ENCODE measurements at regions not wholly inside any gene's neighbourhood (a gene's known extent, or its start where the extent isn't known, plus 50 kb on each side); places are given as distances from the start of the nearest gene placed in this dataset.

DNA sequence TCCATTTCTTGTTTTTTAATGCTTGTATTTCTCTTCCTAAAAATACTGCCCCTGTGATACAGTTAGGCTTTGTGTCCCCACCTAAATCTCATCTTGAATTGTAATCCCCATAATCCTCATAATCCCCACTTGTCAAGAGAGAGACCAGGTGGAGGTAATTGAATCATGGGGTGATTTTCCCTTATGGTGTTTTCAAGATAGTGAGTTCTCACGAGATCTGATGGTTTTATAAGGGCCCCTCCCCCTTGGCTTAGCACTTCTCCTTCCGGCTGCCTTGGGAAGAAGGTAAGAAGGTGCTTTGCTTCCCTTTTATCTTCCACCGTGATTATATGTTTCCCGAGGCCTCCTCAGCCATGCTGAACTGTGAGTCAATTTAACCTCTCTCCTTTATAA is 227.4 kb downstream of the MAN2A1 start:
- no peak for DNase-seq

DNA sequence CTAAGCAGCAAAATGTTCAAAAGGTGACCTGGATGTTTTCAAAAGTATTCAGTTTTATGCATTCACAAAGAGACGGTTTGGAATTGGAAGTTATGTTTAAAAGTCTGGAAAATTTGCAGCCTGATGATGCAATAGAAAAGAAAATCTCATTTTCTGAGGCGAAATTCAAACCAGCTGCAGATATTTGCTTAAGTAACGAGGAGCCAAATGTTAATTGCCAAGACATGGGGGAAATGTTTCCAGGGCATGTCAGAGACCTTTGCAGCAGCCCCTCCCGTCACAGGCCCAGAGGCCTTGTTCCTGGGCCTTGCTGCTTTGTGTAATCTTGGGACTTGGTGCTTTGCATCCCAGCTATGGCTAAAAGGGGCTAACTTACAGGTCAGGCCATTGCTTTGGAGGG is 228.2 kb downstream of the MAN2A1 start:
- DNase-seq = no peak

DNA sequence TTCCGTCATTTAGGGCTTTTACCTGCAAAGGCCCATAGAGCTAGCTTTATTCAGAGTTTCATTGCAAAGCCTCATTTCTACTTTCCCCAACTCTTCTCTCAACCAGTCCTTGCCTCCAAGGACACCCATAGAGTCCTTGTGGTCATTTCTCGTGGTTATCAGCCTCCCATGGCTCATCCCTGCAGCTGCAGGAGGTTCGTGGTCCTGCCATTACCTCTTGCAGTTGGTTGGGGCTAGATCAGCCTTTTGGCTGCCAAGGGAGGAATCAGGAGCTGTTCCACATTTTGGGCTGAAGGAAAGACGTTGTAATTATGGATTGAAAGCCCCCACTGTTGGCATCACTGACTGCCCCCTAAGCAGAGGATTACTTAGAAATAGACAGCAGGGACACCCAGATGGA is 231.0 kb downstream of the MAN2A1 start:
- no peak for DNase-seq

DNA sequence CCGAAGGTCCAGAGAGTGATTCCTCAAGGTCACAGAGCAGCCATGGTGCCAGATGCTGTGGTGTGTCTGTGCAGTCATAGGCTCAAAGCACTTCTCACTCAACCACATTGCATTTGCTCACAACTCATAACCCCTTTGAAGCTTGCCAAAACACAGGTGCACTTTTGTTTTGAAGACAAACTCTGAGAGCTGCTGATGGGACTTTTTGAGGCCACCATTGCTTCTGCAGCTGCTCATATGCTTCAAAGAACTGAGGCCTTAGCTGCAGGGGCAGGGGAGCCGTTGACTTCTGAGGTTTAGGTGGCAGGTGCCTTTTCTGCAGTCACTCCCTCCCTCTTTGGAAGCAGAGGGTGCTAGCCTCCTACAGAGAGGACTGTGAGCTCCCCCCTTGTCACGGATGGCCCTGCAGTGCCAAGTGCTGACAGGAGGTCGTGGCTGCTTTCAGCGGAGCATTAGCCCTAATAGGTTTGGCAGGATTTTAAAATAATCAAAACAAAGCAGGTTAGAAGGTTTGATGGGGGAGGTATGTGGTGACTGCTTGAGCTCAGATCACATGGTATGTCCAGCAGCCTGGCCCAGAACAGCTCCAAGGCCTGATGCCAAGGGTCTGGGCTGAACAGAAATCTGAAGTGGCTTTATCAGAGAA is 232.1 kb downstream of the MAN2A1 start:
- DNase-seq = peak; percentile 26

DNA sequence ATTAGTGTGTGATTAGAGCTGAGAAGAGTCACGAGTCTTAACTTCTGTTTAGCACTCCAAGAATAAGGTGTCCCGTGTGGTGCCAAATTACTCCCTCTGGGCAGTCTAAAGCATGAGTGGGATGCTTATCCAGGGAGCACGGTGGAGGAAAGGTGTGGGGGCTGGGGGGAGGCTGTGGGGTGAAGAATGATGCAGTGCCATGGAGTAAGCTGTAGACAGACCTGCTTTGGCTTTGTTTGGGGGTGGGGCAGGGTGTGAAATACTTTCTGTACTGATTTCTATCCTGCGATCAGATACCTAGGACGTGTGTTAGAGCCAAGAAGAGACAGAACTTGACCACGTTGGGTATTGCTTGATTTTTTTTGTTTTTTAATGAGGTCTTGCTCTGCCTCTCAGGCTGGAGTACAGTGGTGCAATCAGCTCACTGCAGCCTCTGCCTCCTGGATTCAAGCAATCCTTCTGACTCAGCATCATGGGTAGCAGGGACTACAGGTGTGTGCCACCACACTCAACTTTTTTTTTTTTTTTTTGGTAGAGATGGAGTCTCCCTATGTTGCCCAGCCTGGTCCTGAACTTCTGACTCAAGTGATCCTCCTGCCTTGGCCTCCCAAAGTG is 232.8 kb downstream of the MAN2A1 start:
- no peak for DNase-seq

DNA sequence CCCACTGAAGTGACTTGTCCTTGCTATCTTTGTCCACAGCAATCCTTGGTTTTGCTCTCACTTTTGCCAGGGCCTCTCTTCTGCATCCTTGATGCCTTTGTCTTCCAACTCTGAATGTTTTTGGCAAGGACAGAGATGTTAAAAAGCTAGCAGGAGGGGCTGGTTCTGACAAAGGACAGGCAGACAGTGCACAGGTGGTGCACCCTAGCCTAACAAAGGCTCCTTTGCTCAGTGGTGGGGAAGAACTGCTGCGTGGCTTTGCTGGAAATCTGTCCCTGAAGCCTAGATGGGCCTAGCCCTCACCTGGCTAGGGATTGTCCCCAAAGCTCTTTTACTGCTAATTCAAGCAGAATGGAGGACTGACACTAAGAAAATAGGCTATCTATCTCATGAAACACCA is 233.5 kb downstream of the MAN2A1 start:
- DNase-seq = no peak

DNA sequence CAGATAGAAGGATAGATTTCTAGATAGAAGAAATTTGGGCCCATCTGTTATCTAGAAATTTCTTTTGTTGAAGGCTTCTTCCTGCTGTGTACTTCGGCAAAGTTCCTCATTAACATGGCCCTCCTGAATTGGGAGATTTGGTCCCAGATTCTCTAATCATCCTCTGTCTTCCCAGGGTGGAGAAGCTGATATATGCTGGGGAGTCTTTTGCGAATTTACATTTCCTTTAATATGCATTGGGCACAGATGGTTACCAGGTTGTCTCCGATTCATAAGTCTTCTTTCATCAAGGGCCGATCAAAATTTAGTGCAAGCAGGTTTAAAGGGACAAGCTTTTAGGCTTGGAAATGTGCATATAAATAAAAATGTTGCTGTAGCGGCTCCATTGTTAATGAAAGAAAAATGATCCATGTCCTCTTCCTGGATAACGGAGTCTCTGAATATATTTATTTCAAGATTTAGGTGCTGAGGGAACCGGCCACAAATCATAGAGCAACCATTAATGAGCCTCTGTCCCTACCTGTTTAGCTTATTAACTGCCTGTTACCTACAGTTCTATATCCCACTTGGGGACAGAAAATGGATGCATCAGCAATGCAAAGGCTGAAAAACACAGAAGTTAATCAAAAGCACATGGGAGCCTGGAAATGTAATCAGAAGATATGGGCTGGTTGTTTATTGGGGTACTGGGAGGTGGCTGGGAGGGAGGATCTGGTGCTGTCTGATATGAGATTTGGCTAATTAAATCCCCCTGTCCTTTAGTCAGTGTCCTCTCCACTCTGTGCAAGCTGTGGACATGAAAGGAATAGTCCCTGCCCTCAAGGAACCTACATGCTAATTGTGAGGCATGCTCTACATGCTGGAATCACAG is 234.7 kb downstream of the MAN2A1 start:
- no peak for DNase-seq

DNA sequence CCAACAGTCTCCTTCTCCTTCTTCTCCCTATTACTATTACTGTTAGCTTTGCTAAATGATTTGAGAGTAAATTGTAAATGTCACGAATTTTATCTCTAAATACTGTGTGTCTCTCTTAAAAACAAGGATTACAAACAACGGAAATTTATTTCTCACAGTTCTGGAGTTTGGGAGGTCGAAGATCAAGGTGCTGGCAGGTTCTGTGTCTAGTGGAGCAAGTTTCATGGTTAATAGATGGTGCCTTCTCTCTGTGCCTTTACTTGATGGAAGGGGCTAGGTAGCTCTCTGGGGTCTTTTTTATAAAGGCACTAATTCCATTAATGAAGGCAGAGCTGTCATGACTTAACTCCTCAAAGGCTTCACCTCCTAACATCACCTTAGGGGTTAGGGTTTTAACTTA is 237.9 kb downstream of the MAN2A1 start:
- DNase-seq = no peak

DNA sequence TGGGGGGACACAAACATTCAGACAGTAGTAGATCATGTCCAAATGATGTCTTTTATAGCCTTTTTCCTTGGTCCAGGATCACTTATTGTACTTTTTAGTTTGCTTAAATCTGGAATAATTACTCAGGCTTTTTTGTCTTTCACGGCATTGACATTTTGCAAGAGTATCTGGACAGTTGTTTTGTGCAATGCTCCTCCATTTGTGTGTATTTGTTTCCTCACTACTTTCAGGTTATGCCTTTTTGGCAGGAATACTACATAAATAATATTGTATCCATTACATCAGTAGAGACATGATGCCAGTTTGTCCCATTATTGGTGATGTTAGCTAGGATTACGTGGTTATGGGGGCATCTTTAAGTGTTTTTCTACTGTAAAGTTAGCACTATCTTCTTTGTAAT is 238.3 kb downstream of the MAN2A1 start:
- no peak for DNase-seq

DNA sequence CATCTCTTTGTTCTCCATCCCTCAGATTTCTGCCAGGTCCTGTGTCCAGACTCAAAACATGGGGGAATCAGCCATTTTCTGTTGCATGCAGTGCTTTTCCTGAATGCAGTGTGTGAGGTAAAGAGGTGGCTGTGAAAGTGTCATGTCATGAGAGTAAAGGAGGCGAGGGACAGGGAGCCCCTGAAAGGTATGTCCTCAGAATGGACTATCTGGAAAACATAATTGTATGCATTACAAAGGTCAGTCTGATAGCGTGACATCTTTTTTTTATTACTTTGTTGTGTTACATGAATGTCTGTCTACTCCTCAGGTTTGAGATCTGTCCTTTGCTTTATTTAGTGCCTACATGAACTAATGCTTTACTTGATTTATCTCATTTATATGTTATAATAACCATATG is 239.1 kb downstream of the MAN2A1 start:
- no peak for DNase-seq

DNA sequence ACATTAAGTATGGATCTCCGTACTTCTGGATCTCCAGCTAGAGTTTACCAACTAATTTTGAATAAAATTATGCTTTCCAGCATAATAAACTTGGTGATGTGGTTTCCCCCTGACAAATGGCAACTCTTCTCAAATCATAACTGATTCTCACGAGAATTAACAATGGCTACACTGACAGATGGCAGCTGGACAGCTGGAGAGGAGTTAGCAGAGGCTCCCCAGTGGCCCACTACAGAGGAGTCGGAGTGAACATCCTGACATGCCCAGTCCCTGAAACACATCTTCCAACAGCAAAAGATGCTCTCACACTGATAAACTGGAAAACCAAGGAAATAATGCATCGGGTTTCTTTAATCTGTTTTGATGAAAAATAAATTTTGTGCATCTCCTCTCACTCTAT is 239.6 kb downstream of the MAN2A1 start:
- DNase-seq = no peak

DNA sequence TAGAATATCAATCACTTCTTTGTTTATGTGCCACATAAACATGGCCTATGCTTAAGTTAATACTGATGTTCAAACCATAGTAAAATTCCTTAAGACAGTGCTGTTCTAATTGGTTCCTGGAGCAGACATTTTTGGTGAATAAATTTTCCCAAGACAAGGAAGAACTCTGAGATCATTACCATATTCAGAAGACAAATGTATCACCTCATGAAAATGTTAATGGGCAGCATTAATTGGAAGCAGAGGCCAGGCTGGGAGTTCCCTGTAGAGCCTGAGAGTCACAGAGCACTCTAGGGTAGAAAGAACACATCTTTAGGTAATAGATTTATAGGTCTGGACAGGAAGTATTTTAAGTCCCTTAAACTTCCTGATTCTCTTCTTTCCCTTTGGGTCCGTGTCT is 240.2 kb downstream of the MAN2A1 start:
- no peak for DNase-seq

DNA sequence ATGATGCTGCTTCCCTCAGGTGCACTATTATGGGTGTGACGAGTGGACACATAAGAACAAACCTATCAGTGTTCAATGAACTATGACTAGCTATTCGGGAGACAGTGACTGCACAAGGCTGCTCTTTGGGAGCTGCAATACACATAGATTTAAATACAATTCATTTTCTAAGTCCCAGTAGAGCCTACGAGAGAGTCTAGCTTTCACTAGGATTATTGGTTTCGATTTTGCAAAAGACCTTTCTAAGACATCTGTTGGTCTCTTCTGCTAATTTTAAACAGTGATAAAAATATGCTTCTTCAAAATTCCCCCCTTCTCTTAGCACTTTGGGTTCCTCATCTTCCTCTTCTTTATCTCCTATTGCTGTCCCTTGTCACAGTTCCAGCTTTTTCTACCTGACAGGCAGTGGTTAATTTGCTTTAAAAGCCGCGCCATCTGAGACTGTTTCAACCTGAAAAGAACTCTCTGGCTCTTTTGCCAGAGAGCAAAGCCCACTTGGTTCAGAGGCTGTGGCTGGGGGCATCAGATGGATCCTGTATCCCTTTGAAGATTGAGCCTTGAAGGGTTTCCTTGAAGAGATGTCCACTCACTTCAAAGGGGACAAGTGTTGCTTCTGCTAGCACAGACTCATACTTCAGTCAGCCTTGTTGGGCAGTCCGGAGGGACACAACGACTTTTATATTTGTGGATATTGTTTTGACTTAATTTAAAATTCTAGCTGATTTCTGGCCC is 241.5 kb downstream of the MAN2A1 start:
- no peak for DNase-seq

DNA sequence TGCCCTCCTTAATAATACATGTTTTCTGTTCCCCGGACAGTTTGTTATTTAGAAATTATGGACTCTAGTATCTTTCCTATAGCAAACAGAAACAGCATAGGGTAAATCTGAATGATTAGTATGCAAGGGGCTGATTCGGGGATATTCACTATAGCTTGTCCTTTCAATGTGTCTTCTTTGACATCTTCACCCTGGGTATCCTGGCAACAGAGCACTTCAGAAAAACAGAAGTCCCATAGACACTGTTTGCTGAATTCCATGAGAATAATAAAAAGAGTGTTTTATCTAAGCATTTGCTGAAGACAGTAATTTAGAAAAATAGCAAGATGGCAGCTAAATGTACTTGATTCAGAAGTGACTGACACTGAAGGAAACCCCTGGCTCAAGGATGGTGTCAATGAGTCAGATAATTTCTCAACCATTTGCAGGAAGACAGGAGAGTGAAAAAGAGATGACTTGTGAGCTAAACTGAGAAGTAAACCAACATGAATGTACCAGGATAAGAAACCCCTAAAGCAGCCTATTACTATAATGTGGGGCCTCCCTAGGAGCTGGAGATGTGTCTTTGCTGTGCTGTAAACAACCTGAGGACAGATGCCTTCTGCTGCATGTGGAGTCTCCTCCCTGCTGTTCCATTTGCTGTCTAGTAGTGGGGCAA is 246.2 kb downstream of the MAN2A1 start:
- DNase-seq = no peak

DNA sequence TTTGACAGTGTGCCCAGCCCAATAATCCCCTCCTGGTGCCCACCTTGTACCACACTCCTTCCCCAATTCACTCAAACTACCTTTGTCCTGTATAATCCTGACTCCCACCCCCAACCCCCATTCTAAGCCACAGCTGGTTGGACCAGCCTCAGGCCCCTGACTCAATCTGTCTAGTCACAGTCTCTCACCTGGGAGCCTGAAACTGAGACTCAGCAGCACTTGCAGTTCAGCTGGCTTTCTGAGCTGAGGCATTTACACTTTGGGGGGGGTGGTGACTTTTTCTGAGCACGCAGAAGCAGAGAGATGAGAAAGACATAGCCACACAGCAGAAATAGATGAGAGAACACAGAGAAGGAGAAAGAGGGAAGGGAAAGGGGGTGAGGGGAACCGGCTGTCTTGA is 247.3 kb downstream of the MAN2A1 start:
- DNase-seq = no peak

DNA sequence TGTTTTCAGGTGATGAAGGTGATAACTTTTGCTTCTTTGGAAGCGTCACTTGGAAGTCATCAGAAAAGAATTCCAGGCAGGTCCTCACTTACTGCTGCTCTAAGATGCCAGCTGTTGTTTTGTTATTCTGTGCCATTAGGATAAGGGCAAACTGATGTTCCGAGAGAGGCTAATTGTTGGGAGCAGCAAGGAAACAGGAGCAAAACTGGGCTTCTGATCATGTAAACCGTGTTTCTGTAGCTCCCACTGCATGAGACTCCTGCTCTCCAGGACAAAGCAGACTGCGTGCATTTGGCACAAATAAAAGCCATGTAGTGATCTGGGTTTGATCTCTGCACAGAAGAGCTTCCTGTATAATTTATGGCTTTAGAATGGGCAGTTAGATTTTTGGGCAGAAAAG is 248.2 kb downstream of the MAN2A1 start:
- DNase-seq = no peak

DNA sequence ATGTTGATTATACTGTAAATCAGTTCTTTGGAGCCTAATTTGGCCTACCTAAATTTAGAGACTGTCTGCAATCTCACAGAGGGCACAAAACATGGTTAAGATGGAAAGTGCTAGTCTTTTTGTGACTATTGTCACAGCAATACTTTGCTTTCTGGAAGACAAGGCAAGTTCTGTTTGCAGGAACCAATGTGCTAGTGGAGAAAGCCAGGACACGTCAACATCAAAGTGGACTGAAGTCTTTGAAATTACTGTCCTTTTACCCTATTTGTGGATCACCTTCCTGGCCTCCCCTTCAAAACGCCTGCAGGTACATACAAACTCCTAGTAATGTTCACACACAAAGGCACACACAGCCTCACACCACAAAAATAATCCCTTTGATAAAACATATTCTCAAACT is 248.7 kb downstream of the MAN2A1 start:
- no peak for DNase-seq

DNA sequence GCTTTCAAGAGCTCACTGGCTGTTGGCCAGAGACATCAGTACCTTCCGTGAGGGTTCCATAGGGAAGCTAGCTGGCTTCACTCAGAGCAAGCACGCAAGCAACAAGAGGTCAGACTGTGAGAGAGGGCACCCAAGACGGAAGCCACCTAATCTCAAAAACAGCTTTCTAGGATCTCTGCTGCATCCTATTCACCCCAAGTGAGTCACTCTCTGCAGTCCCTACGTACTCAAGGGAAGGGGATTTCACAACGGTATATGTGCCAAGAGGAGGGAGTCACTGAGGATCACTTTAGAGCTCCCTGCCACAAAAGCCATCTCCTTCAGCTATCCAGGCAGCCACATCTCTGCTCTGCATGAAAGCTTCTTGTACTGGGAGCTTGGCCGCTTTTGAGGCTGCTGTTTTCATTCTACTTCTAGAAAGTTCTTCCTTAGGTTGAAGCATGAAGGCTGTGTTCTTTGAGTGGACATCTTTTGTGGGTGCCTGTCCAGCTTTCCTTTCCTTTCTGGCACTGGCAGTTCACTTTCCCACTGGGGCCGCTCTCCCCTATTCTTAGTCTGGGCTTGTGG is 249.5 kb downstream of the MAN2A1 start:
- DNase-seq = no peak

DNA sequence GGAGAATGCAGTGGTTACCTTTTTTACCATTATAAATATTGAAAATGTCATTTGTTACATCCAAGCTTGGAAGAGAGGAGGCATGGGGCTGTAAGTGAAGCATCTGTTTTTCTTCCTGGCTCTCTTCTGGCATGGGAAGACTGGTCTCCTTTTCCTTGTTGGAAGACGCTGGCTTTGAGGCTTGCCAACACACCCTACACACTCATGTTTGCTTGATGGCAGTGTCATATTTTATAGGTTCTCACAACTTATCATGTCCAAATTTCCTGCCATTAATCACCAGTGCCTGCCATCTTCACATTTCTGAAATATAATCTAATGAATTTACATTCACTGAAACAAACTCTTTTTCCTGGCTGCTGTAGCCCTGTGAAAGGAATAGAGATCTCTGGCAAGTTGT is 252.9 kb downstream of the MAN2A1 start:
- no peak for DNase-seq

DNA sequence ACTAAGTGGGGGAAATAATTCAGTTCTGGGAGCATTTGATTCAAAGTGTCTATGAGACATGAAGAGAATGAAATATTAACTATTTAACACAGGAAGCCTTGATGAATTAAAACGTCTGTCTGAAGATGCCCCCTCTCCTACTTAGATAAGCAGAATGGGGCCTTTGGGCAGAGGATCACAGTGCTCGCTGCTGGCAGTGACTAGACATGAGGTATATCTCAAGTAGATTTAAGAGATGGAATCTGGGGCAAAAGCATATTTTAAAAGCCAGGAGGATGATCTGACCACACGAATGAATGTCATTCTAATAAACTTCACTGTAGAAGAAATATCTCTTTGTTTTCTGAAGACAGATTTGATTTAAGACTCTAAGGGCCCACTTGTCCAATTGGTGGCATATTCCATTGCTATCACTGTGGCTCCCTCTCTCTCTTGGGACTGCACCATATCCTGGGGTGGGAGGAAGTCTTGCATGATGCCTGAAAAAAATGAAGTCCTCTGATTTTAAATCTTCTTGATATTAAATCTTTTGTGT is 254.0 kb downstream of the MAN2A1 start:
- DNase-seq = no peak

DNA sequence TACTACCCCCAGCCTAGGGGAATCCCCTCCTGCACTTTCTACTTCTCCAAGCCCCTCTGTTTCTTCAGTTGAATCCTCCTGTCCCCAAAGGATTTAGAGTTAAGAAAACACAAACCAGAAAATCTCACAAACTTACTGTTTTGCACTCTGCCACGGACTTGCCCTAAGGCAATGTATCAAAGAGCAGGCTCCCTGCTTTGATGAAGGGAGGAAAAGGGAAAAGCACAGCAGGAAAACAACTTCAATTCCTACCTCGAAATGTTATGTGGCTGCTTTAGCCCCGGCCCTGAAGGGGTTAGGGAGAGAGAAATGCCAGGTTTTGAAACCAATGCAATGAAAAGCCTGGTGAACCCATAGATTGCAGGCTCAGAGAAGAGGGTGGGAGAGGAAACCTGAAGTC is 254.7 kb downstream of the MAN2A1 start:
- no peak for DNase-seq

DNA sequence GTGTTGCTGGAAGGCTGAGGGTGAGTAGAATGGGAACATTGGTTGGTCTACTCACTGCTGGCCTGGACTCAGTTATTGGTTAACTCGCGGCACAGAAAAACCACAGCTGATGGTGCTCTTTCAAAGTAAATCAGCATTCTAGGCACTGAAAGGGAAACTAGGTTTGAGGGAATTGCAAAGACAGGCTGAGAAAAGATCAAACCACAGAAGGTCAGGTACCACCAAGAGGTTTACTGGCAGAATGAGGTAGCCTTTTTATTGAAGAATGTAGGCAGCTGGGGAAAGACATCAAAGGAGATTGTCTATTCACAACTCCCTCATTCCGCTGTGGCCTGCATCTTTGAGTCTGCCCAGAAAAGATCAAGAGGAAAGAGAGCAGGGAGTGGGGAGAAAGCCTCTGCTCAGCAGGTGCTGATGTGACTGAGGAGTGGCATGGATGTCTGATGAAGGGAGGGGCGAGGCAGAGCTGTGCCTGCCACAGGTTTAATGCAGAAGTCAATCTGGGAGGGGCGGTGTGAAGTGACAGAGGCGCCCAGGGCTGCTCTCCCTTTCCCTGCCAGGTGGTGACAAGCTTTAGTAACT is 255.5 kb downstream of the MAN2A1 start:
- DNase-seq = no peak
